H9 (cell line): ENCODE measurements at regions not wholly inside any gene's neighbourhood (a gene's known extent, or its start where the extent isn't known, plus 50 kb on each side); places are given as distances from the start of the nearest gene placed in this dataset.

Experiments used
- DNase-seq: peaks from one replicate; pipeline ENCODE4 v3.0.0-alpha.2; 2017
- H2AFZ ChIP-seq: one replicate; pipeline ENCODE4 v1.6.1; 2013; ENCODE audit warnings: mild to moderate bottlenecking, low read length, control low read depth, moderate library complexity
- H2AK5ac ChIP-seq: 2 replicates; pipeline ENCODE4 v1.6.1; 2013; ENCODE audit warnings: low read length, control low read depth, mixed read lengths; ENCODE audit not compliant: insufficient read length
- H2BK120ac ChIP-seq: one replicate; pipeline ENCODE4 v1.6.1; 2013; ENCODE audit warnings: low read depth, mild to moderate bottlenecking, low read length, control low read depth, inconsistent platforms; ENCODE audit not compliant: poor library complexity, severe bottlenecking
- H2BK12ac ChIP-seq: 2 replicates; pipeline ENCODE4 v1.6.1; 2013; ENCODE audit warnings: low read length, control low read depth, mixed read lengths, low read depth; ENCODE audit not compliant: insufficient read length
- H2BK15ac ChIP-seq: 2 replicates; pipeline ENCODE4 v1.6.1; 2013; ENCODE audit warnings: low read depth, low read length, control low read depth
- H2BK20ac ChIP-seq: one replicate; pipeline ENCODE4 v1.6.1; 2013; ENCODE audit warnings: low read depth, mild to moderate bottlenecking, low read length, control low read depth, inconsistent platforms; ENCODE audit not compliant: poor library complexity, severe bottlenecking
- H2BK5ac ChIP-seq: 2 replicates; pipeline ENCODE4 v1.6.1; 2013; ENCODE audit warnings: low read length, control low read depth, mixed read lengths; ENCODE audit not compliant: insufficient read length
- H3K14ac ChIP-seq: 2 replicates; pipeline ENCODE4 v1.6.1; 2013; ENCODE audit warnings: low read length, control low read depth; ENCODE audit not compliant: insufficient read depth
- H3K18ac ChIP-seq: 2 replicates; pipeline ENCODE4 v1.6.1; 2013; ENCODE audit warnings: low read depth, mild to moderate bottlenecking, mixed read lengths, low read length, control low read depth; ENCODE audit not compliant: insufficient read length
- H3K23ac ChIP-seq: 2 replicates; pipeline ENCODE4 v1.6.1; 2013; ENCODE audit warnings: low read length, control low read depth, mixed read lengths, low read depth; ENCODE audit not compliant: insufficient read length
- H3K23me2 ChIP-seq: 2 replicates; pipeline ENCODE4 v1.6.1; 2013; ENCODE audit warnings: low read depth, mild to moderate bottlenecking, mixed read lengths, low read length, control low read depth; ENCODE audit not compliant: insufficient read length, poor library complexity, severe bottlenecking
- H3K27ac ChIP-seq: 2 replicates; pipeline ENCODE4 v1.5.1; 2013; ENCODE audit warnings: low read length, control low read depth, mixed read lengths, low read depth; ENCODE audit not compliant: insufficient read length
- H3K27me3 ChIP-seq: 2 replicates; pipeline ENCODE4 v1.6.1; 2013; ENCODE audit warnings: low read length, control low read depth, inconsistent platforms; ENCODE audit not compliant: insufficient read depth
- H3K4ac ChIP-seq: 2 replicates; pipeline ENCODE4 v1.6.1; 2013; ENCODE audit warnings: low read depth, mild to moderate bottlenecking, control low read depth, inconsistent platforms, low read length, moderate library complexity
- H3K4me1 ChIP-seq: 2 replicates; pipeline ENCODE4 v1.6.1; 2013; ENCODE audit warnings: low read length, control low read depth, inconsistent platforms; ENCODE audit not compliant: insufficient read depth
- H3K4me2 ChIP-seq: 2 replicates; pipeline ENCODE4 v1.6.1; 2013; ENCODE audit warnings: low read length, control low read depth, mixed read lengths; ENCODE audit not compliant: insufficient read length, insufficient read depth
- H3K56ac ChIP-seq: 2 replicates; pipeline ENCODE4 v1.6.1; 2013; ENCODE audit warnings: low read depth, mild to moderate bottlenecking, mixed read lengths, low read length, control low read depth; ENCODE audit not compliant: insufficient read length
- H3K79me1 ChIP-seq: 2 replicates; pipeline ENCODE4 v1.6.1; 2013; ENCODE audit warnings: low read depth, mild to moderate bottlenecking, moderate library complexity, low read length, control low read depth, inconsistent platforms; ENCODE audit not compliant: insufficient read depth, poor library complexity, severe bottlenecking
- H3K79me2 ChIP-seq: 2 replicates; pipeline ENCODE4 v1.6.1; 2013; ENCODE audit warnings: low read length, control low read depth, inconsistent platforms; ENCODE audit not compliant: insufficient read depth
- H3K9ac ChIP-seq: 2 replicates; pipeline ENCODE4 v1.6.1; 2013; ENCODE audit warnings: low read length, control low read depth, mixed read lengths; ENCODE audit not compliant: insufficient read length; ENCODE audit errors: extremely low read depth
- H3K9me3 ChIP-seq: one replicate; pipeline ENCODE4 v1.6.1; 2013; ENCODE audit warnings: low read depth, low read length, inconsistent platforms; ENCODE audit not compliant: control insufficient read depth
- H3T11ph ChIP-seq: one replicate; pipeline ENCODE4 v1.6.1; 2013; ENCODE audit warnings: mild to moderate bottlenecking, low read length, control low read depth, inconsistent platforms
- H4K20me1 ChIP-seq: one replicate; pipeline ENCODE4 v1.6.1; 2013; ENCODE audit not compliant: control insufficient read depth, insufficient read length, insufficient read depth
- H4K5ac ChIP-seq: 2 replicates; pipeline ENCODE4 v1.6.1; 2013; ENCODE audit warnings: low read depth, mild to moderate bottlenecking, mixed read lengths, low read length, control low read depth; ENCODE audit not compliant: insufficient read length
- H4K8ac ChIP-seq: replicated peaks from 2 replicates; pipeline ENCODE4 v1.6.1; 2013; ENCODE audit warnings: low read length, control low read depth, mixed read lengths, low read depth; ENCODE audit not compliant: insufficient read length
- H4K91ac ChIP-seq: 2 replicates; pipeline ENCODE4 v1.6.1; 2013; ENCODE audit warnings: low read depth, mild to moderate bottlenecking, moderate library complexity, mixed read lengths, low read length, control low read depth; ENCODE audit not compliant: insufficient read length
- H3K27ac Mint-ChIP-seq, 3 experiments: 2 replicates in 2 of 3; 3 replicates in 1 of 3; pipeline ENCODE4 v1.8.0; 2020 to 2021; ENCODE audit warnings: mixed read lengths in 3 of 3, mild to moderate bottlenecking in 1 of 3, moderate library complexity in 1 of 3
- H3K27me3 Mint-ChIP-seq: 2 replicates; pipeline ENCODE4 v1.8.0; 2021; ENCODE audit warnings: low read depth, mild to moderate bottlenecking, moderate library complexity, mixed read lengths
- H3K36me3 Mint-ChIP-seq, 3 experiments: 2 replicates in 2 of 3; 3 replicates in 1 of 3; pipeline ENCODE4 v1.8.0; 2020 to 2021; ENCODE audit warnings: low read depth in 3 of 3, mixed read lengths in 3 of 3; ENCODE audit not compliant: insufficient read depth in 1 of 3
- H3K4me1 Mint-ChIP-seq, 2 experiments: 2 replicates each; pipeline ENCODE4 v1.8.0; 2020; ENCODE audit warnings: mixed read lengths in 2 of 2
- H3K4me3 Mint-ChIP-seq, 2 experiments: 2 replicates in 1 of 2; 3 replicates in 1 of 2; pipeline ENCODE4 v1.8.0; 2020 to 2021; ENCODE audit warnings: mild to moderate bottlenecking in 2 of 2, mixed read lengths in 2 of 2, moderate library complexity in 1 of 2
- H3K9me3 Mint-ChIP-seq, 2 experiments: 2 replicates in 1 of 2; 3 replicates in 1 of 2; pipeline ENCODE4 v1.8.0; 2020; ENCODE audit warnings: mild to moderate bottlenecking in 2 of 2, mixed read lengths in 2 of 2, moderate library complexity in 1 of 2
- CTCF ChIP-seq: fragments of 200-600 bp; sonication (generic); conservative IDR thresholded peaks from 3 replicates; pipeline ENCODE4 v1.8.0; 2021; ENCODE audit warnings: antibody characterized with exemption, mild to moderate bottlenecking
- WGBS: extraction: QIAGEN DNeasy Blood & Tissue Kit; methylation state at CpG from one replicate; pipeline ENCODE4 v1.1.7; 2013; ENCODE audit warnings: missing lambda C conversion rate, low lambda C conversion rate, mixed read lengths; ENCODE audit not compliant: insufficient read length; ENCODE audit errors: extremely low coverage; 5-methylcytosine and 5-hydroxymethylcytosine counted together

DNA sequence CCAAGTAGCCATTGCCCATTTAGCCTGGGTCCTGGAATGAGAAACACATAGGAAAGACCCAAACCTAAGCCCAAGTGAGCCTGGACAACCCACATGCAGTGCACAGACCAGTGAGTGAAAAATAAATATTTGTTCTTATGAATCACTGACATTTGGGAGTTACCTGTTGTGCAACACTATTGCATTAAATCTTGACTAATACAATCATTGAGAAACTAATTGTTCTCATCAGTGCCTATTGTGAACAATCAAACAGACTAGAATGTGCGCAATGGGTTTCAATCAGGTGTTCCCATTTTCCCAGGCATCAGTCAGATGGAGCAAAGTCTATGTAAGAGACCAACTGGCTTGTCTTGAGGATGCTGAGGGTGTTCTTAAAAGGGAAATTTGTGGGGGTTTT is 54.7 kb upstream of the CNOT10 start:
- H2AK5ac ChIP-seq, result no peak overlapping the region
- no peak for TF ChIP-seq CTCF
- WGBS, result no CpG with 5 or more reads among the region's 1 CpG
- Mint-ChIP-seq H3K4me3 (no peak overlapping the region), H3K27ac (no peak overlapping the region), H3K27me3 (peaks cover 4% of the 10 kb centered on the region; the same call in 1 of the 2 replicates), H3K4me1 (no peaks in the 10 kb centered on the region), H3K9me3 (peaks cover 0 to under 1% of the 10 kb centered on the region in 2 experiments; a peak in 2 of 5 replicates), H3K36me3 (peaks cover 0 to under 1% (median 0%) of the 10 kb centered on the region in 3 experiments; a peak in 2 of 7 replicates)
- H3T11ph ChIP-seq, result no peak overlapping the region
- H3K23me2 ChIP-seq, result no peaks in the 10 kb centered on the region
- no peak overlapping the region for H3K4me2 ChIP-seq
- no peak overlapping the region for H2BK15ac ChIP-seq
- H3K27me3 ChIP-seq, result no peaks in the 10 kb centered on the region
- H3K9ac ChIP-seq, result no peak overlapping the region
- H4K20me1 ChIP-seq, result no peaks in the 10 kb centered on the region
- H2BK12ac ChIP-seq, result no peak overlapping the region
- H2BK5ac ChIP-seq, result no peak overlapping the region
- H3K56ac ChIP-seq, result no peak overlapping the region
- no peaks in the 10 kb centered on the region for H3K9me3 ChIP-seq
- H3K79me2 ChIP-seq, result no peaks in the 10 kb centered on the region
- H3K79me1 ChIP-seq, result no peaks in the 10 kb centered on the region
- no peaks in the 10 kb centered on the region for H3K4me1 ChIP-seq
- H2AFZ ChIP-seq, result no peak overlapping the region
- H3K14ac ChIP-seq, result no peak overlapping the region
- no peak overlapping the region for H4K5ac ChIP-seq
- no peak overlapping the region for H3K18ac ChIP-seq
- no peak for DNase-seq
- H2BK20ac ChIP-seq, result no peak overlapping the region
- H4K91ac ChIP-seq, result no peak overlapping the region
- no peak overlapping the region for H3K4ac ChIP-seq
- no peak overlapping the region for H2BK120ac ChIP-seq
- no peak overlapping the region for H3K27ac ChIP-seq
- no peak overlapping the region for H3K23ac ChIP-seq
- H4K8ac ChIP-seq, result no peak overlapping the region
